Adrenal gland (tissue), 9 donors: ENCODE measurements at regions not wholly inside any gene's neighbourhood (a gene's known extent, or its start where the extent isn't known, plus 50 kb on each side); places are given as distances from the start of the nearest gene placed in this dataset.

Experiments
- DNase-seq, 7 donors: peaks; one replicate each; pipeline ENCODE4 v3.0.0-alpha.2; 2019 to 2020
- H3K27ac ChIP-seq, 5 donors: fragments of 200-600 bp; sonication (generic) in 4 of 5; 1 replicate in 3 of 5; 2 replicates in 2 of 5; pipeline versions ENCODE4 v1.5.1 to v1.8.0; 2016 to 2020; ENCODE audit warnings: mild to moderate bottlenecking in 1 of 5
- H3K27me3 ChIP-seq: fragments of 200-600 bp; 2 replicates; pipeline ENCODE4 v1.8.0; 2021
- H3K36me3 ChIP-seq, 2 donors: fragments of 200-600 bp; replicated peaks in 1 of 2; 1 replicate in 1 of 2; 2 replicates in 1 of 2; pipeline versions ENCODE4 v1.5.1 to v1.8.0; 2018 to 2022
- H3K4me1 ChIP-seq, 2 donors: fragments of 200-600 bp; replicated peaks in 1 of 2; 1 replicate in 1 of 2; 2 replicates in 1 of 2; pipeline versions ENCODE4 v1.5.1 to v1.8.0; 2018 to 2021
- H3K4me3 ChIP-seq, 4 donors: fragments of 200-600 bp; sonication (generic) in 3 of 4; one replicate each; pipeline ENCODE4 v1.5.1; 2016 to 2018
- H3K9me3 ChIP-seq, 3 donors: fragments of 200-600 bp; sonication (generic) in 1 of 3; replicated peaks in 1 of 3; 1 replicate in 2 of 3; 2 replicates in 1 of 3; pipeline versions ENCODE4 v1.5.1 to v1.8.0; 2016 to 2021
- POLR2A ChIP-seq, 2 donors: fragments of 450-650 bp; IDR thresholded peaks; one replicate each; pipeline ENCODE4 v1.6.1; 2017; ENCODE audit warnings: antibody characterized with exemption in 2 of 2, mild to moderate bottlenecking in 2 of 2, moderate library complexity in 1 of 2
- WGBS, 4 donors: extraction: QIAGEN DNeasy Blood & Tissue Kit in 2 of 4; methylation state at CpG; one replicate each; pipeline versions ENCODE4 v1.1.5 to v1.1.7; 2013 to 2017; 5-methylcytosine and 5-hydroxymethylcytosine counted together
- intact Hi-C, 2 donors: fragments of 100-400 bp; cut with DNase I; formaldehyde crosslinking; loops; one replicate each; pipeline versions ENCODE4 v1.14.1 to v1.15.0; 2022 to 2023
- TF ChIP-seq, protein P1 (sequence below), 6 experiments: fragments of 450-650 bp in 4 of 6; fragments of 200-600 bp in 2 of 6; sonication (generic) in 1 of 6; IDR thresholded peaks; 1 replicate in 5 of 6; 2 replicates in 1 of 6; pipeline versions ENCODE4 v1.5.1 to v1.8.0; 2016 to 2021; ENCODE audit warnings: antibody characterized with exemption in 6 of 6, mild to moderate bottlenecking in 2 of 6, moderate library complexity in 1 of 6
- donor health status: healthy with polysubstance abuse.
- donor health status: Bipolar disorder and iron deficiency.
- donor health status: DM: yes; HTN: yes; CAD: no.
- donor health status: DM: no; HTN: no; CAD: no.
- donor health status: DM: no; HTN: no; CAD: no.

DNA sequence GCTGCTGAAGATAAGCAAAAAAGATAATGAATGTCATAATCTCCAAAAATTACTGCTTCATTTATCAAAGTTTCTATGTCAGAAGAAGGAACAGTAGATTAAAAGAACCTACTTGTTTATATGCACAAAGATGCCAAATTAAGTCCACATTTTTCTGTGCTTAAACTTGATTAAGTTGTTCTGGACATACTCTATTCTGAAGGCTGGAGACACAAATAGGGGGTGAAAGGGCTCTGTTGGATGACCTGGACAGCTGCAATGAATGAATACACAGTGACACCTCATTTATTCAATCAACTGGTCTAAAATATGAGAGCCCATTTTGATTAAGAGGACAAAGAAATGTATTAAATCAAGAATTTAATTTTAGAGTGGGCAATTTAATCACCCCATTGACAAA lies 276.3 kb upstream of the PCDH9 start:
- no peak for DNase-seq
- TF ChIP-seq POLR2A (IDR thresholded peaks at IDR 0.05) = no peak
- TF ChIP-seq, protein P1, sequence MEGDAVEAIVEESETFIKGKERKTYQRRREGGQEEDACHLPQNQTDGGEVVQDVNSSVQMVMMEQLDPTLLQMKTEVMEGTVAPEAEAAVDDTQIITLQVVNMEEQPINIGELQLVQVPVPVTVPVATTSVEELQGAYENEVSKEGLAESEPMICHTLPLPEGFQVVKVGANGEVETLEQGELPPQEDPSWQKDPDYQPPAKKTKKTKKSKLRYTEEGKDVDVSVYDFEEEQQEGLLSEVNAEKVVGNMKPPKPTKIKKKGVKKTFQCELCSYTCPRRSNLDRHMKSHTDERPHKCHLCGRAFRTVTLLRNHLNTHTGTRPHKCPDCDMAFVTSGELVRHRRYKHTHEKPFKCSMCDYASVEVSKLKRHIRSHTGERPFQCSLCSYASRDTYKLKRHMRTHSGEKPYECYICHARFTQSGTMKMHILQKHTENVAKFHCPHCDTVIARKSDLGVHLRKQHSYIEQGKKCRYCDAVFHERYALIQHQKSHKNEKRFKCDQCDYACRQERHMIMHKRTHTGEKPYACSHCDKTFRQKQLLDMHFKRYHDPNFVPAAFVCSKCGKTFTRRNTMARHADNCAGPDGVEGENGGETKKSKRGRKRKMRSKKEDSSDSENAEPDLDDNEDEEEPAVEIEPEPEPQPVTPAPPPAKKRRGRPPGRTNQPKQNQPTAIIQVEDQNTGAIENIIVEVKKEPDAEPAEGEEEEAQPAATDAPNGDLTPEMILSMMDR (IDR thresholded peaks at IDR 0.05) = no peak

GRCh38 chr13:67505376-67505775 lies 275.2 kb upstream of the PCDH9 start:
- DNase-seq = no peak
- H3K4me1 ChIP-seq = no peaks in the 10 kb centered on the region
- no peak overlapping the region for H3K27ac ChIP-seq
- no peaks in the 10 kb centered on the region for H3K9me3 ChIP-seq
- no peaks in the 10 kb centered on the region for H3K36me3 ChIP-seq
- H3K4me3 ChIP-seq = no peak overlapping the region
- TF ChIP-seq, protein P1 (IDR thresholded peaks at IDR 0.05) = no peak
- no peak for TF ChIP-seq POLR2A (IDR thresholded peaks at IDR 0.05)
- H3K27me3 ChIP-seq = no peaks in the 10 kb centered on the region
- intact Hi-C loops = no loop called here

More for the DNA sequence above, 276.3 kb upstream of the PCDH9 start:
- Histone ChIP-seq H3K36me3 (no peaks in the 10 kb centered on the region), H3K4me3 (no peak overlapping the region), H3K4me1 (no peaks in the 10 kb centered on the region), H3K27me3 (no peaks in the 10 kb centered on the region), H3K9me3 (no peaks in the 10 kb centered on the region), H3K27ac (no peak overlapping the region)
- intact Hi-C loops = no loop called here

- no peak overlapping the region for H3K27ac ChIP-seq
- WGBS, 4 donors = 40 to 52% (median 46%) methylated on average over 3 of the region's 3 CpGs
- intact Hi-C loops = no loop called here
These were observed 268.8 kb upstream of the PCDH9 start for GRCh38 chr13:67498948-67499347.

DNA sequence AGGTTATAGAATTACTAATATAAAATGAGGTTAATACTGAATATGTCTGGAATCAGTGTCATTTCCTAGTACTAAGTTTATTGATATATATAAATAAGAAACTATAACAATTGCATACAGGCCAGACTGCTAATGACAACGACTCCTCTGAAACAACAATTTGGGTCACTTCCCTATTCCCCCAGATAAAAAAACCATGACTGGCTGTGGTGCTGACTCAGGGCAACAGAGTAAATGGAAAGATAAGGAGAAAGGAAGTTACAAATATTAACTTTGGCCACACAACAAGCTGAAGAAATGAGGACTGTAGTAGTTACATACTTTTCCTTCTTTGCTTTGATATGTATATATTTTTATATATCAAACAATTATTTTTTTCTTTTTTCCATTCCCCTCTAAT lies 263.7 kb upstream of the PCDH9 start:
- no peak for DNase-seq
- WGBS, 4 donors = 2 to 7% (median 3%) methylated on average over 1 of the region's 1 CpG
- no peaks in the 10 kb centered on the region for H3K9me3 ChIP-seq
- no peaks in the 10 kb centered on the region for H3K27me3 ChIP-seq
- intact Hi-C loops = no loop called here
- TF ChIP-seq POLR2A (IDR thresholded peaks at IDR 0.05) = no peak
- TF ChIP-seq, protein P1 (IDR thresholded peaks at IDR 0.05) = no peak
- H3K27ac ChIP-seq = no peak overlapping the region
- no peaks in the 10 kb centered on the region for H3K36me3 ChIP-seq
- no peaks in the 10 kb centered on the region for H3K4me1 ChIP-seq
- H3K4me3 ChIP-seq = no peak overlapping the region

More at GRCh38 chr13:67498948-67499347, 268.8 kb upstream of the PCDH9 start:
- no peak for TF ChIP-seq POLR2A (IDR thresholded peaks at IDR 0.05)
- Histone ChIP-seq H3K4me1 (no peaks in the 10 kb centered on the region), H3K27me3 (no peaks in the 10 kb centered on the region), H3K4me3 (no peak overlapping the region), H3K9me3 (no peaks in the 10 kb centered on the region), H3K36me3 (no peaks in the 10 kb centered on the region)
- no peak for DNase-seq

DNA sequence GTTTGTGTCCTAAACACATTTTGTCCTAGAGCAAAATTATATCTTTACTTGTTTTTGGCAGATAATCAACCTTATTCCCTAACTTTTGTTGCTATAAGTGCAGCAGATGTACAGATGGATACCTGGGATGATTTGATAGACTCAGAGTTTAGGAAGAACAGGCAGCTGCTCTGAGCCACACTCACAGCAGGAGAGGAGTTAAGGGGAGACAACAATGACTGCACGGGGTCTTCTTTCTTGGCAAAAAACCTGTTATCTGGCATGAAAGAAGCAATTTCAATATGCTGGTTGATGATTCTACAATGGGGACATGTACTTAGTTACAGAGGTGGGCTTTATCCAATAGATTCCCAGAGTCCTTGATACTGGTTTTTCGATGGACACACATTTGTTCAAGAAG lies 258.9 kb upstream of the PCDH9 start:
- Histone ChIP-seq H3K4me3 (no peak overlapping the region), H3K4me1 (no peaks in the 10 kb centered on the region), H3K27ac (no peak overlapping the region), H3K9me3 (no peaks in the 10 kb centered on the region), H3K27me3 (no peaks in the 10 kb centered on the region), H3K36me3 (no peaks in the 10 kb centered on the region)
- WGBS, 4 donors = 72 to 82% (median 78%) methylated on average over 2 of the region's 2 CpGs
- no peak for DNase-seq
- intact Hi-C loops = no loop called here
- TF ChIP-seq POLR2A (IDR thresholded peaks at IDR 0.05) = no peak
- TF ChIP-seq, protein P1 (IDR thresholded peaks at IDR 0.05) = no peak
